ENCODE measurements at regions not wholly inside any gene's neighbourhood (a gene's known extent, or its start where the extent isn't known, plus 50 kb on each side); places are given as distances from the start of the nearest gene placed in this dataset.
"Not testable (repeated sequence)": the region's sequence is repeated elsewhere in the genome, so short reads cannot be mapped to it uniquely, and the experiment has no call there.

DNA sequence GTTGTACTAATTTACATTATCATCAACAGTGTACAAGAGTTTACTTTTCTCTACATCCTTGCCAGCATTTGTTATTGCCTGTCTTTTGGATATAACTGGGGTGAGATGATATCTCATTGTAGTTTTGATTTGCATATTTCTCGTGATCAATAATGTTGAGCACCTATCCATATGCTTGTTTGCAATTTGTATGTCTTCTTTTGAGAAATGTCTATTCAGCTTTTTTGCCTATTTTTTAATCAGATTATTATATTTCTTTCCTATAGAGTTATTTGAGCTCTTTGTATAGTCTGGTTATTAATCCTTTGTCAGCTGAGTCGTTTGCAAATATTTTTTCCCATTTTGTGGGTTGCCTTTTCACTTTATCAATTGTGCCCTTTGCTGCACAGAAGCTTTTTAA, 540.8 kb upstream of the SGO1 start:
- Histone ChIP-seq H3K79me2 (ENCODE audit: control insufficient read depth, insufficient read depth, low read length) (no peaks in the 10 kb centered on the region), H3K36me3 (ENCODE audit: control insufficient read depth, insufficient read depth, low read length) (no peaks in the 10 kb centered on the region), H3K4me2 (ENCODE audit: extremely low read depth, insufficient read depth, low read length) (no peak overlapping the region), H3K27ac (ENCODE audit: insufficient read depth, low read length) (no peak overlapping the region), H2AFZ (ENCODE audit: low read length) (no peak overlapping the region), H3K27me3 (ENCODE audit: control insufficient read depth, insufficient read depth, low read length) (no peaks in the 10 kb centered on the region), H3K9me3 (ENCODE audit: control insufficient read depth, insufficient read depth, low read depth, low read length) (no peaks in the 10 kb centered on the region), H3K4me3 (replicated peaks in 1 of 4; ENCODE audit: control extremely low read depth in 1 of 4, insufficient read depth in 1 of 4, low read depth in 3 of 4, low read length in 4 of 4) (no peak overlapping the region), H3K9ac (ENCODE audit: insufficient read depth, low read length) (no peak overlapping the region), H4K20me1 (ENCODE audit: control insufficient read depth, extremely low read depth, insufficient read depth, low read length) (no peaks in the 10 kb centered on the region), H3K4me1 (ENCODE audit: control insufficient read depth, extremely low read depth, insufficient read depth, low read length) (no peaks in the 10 kb centered on the region)
- DNase-seq (ENCODE audit: low read depth in 2 of 2): no peak
- TF ChIP-seq EZH2 (IDR thresholded peaks at IDR 0.05; ENCODE audit: low read length, missing control alignments): no peak
- TF ChIP-seq, protein P1, sequence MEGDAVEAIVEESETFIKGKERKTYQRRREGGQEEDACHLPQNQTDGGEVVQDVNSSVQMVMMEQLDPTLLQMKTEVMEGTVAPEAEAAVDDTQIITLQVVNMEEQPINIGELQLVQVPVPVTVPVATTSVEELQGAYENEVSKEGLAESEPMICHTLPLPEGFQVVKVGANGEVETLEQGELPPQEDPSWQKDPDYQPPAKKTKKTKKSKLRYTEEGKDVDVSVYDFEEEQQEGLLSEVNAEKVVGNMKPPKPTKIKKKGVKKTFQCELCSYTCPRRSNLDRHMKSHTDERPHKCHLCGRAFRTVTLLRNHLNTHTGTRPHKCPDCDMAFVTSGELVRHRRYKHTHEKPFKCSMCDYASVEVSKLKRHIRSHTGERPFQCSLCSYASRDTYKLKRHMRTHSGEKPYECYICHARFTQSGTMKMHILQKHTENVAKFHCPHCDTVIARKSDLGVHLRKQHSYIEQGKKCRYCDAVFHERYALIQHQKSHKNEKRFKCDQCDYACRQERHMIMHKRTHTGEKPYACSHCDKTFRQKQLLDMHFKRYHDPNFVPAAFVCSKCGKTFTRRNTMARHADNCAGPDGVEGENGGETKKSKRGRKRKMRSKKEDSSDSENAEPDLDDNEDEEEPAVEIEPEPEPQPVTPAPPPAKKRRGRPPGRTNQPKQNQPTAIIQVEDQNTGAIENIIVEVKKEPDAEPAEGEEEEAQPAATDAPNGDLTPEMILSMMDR (conservative IDR thresholded peaks at IDR 0.05 in 1 of 2, IDR thresholded peaks at IDR 0.05 in 1 of 2; ENCODE audit: low read depth in 1 of 2, low read length in 2 of 2): no peak

DNA sequence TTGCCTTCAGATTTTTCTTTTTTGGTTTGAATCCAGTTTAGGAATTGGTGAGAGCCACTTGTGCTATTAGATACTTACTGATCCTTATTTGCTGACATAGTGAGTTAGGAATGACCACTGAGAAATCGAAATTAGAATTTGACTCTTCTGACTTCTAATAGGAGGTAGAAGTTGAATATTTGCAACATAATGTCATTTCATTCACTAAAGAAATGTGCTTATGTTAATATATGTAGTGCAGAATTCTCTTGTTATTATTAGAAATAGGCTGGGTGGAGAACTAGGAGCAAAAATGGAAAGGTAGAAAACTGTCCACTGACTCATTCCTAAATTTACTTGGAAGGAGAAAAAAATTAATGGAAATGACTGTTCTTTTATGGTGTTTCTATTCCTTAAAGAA, 538.2 kb upstream of the SGO1 start:
- no peaks in the 10 kb centered on the region for H3K9me3 ChIP-seq (ENCODE audit: control insufficient read depth, insufficient read depth, low read depth, low read length)
- H3K4me1 ChIP-seq (ENCODE audit: control insufficient read depth, extremely low read depth, insufficient read depth, low read length): no peaks in the 10 kb centered on the region
- no peaks in the 10 kb centered on the region for H3K79me2 ChIP-seq (ENCODE audit: control insufficient read depth, insufficient read depth, low read length)
- no peak overlapping the region for H2AFZ ChIP-seq (ENCODE audit: low read length)
- H3K27me3 ChIP-seq (ENCODE audit: control insufficient read depth, insufficient read depth, low read length): no peaks in the 10 kb centered on the region
- no peaks in the 10 kb centered on the region for H4K20me1 ChIP-seq (ENCODE audit: control insufficient read depth, extremely low read depth, insufficient read depth, low read length)
- H3K9ac ChIP-seq (ENCODE audit: insufficient read depth, low read length): no peak overlapping the region
- no peaks in the 10 kb centered on the region for H3K36me3 ChIP-seq (ENCODE audit: control insufficient read depth, insufficient read depth, low read length)
- DNase-seq (ENCODE audit: low read depth in 2 of 2): no peak
- no peak overlapping the region for H3K4me3 ChIP-seq (replicated peaks in 1 of 4; ENCODE audit: control extremely low read depth in 1 of 4, insufficient read depth in 1 of 4, low read depth in 3 of 4, low read length in 4 of 4)
- H3K27ac ChIP-seq (ENCODE audit: insufficient read depth, low read length): no peak overlapping the region
- H3K4me2 ChIP-seq (ENCODE audit: extremely low read depth, insufficient read depth, low read length): no peak overlapping the region
- TF ChIP-seq, protein P1 (conservative IDR thresholded peaks at IDR 0.05 in 1 of 2, IDR thresholded peaks at IDR 0.05 in 1 of 2; ENCODE audit: low read depth in 1 of 2, low read length in 2 of 2): no peak
- no peak for TF ChIP-seq EZH2 (IDR thresholded peaks at IDR 0.05; ENCODE audit: low read length, missing control alignments)

DNA sequence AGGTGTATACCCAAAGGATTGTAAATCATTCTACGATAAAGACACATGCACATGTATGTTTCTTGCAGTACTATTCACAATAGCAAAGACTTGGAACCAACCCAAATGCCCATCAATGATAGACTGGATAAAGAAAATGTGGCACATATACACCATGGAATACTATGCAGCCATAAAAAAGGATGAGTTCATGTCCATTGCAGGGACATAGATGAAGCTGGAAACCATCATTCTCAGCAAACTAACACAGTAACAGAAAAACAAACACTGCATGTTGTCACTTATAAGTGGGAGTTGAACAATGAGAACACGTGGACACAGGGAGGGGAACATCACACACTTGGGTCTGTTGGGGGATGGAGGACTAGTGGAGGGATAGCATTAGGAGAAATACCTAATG, 530.4 kb upstream of the SGO1 start:
- not testable (repeated sequence) for H3K4me2 ChIP-seq (ENCODE audit: extremely low read depth, insufficient read depth, low read length); H2AFZ ChIP-seq (ENCODE audit: low read length); H3K79me2 ChIP-seq (ENCODE audit: control insufficient read depth, insufficient read depth, low read length); H3K4me1 ChIP-seq (ENCODE audit: control insufficient read depth, extremely low read depth, insufficient read depth, low read length); H4K20me1 ChIP-seq (ENCODE audit: control insufficient read depth, extremely low read depth, insufficient read depth, low read length); DNase-seq (ENCODE audit: low read depth in 2 of 2); H3K27me3 ChIP-seq (ENCODE audit: control insufficient read depth, insufficient read depth, low read length); H3K9me3 ChIP-seq (ENCODE audit: control insufficient read depth, insufficient read depth, low read depth, low read length); H3K36me3 ChIP-seq (ENCODE audit: control insufficient read depth, insufficient read depth, low read length); H3K9ac ChIP-seq (ENCODE audit: insufficient read depth, low read length); H3K4me3 ChIP-seq (replicated peaks in 1 of 4; ENCODE audit: control extremely low read depth in 1 of 4, insufficient read depth in 1 of 4, low read depth in 3 of 4, low read length in 4 of 4); H3K27ac ChIP-seq (ENCODE audit: insufficient read depth, low read length)

- no peaks in the 10 kb centered on the region for H3K79me2 ChIP-seq (ENCODE audit: control insufficient read depth, insufficient read depth, low read length)
- TF ChIP-seq, protein P1 (conservative IDR thresholded peaks at IDR 0.05 in 1 of 2, IDR thresholded peaks at IDR 0.05 in 1 of 2; ENCODE audit: low read depth in 1 of 2, low read length in 2 of 2): no peak
- no peak for TF ChIP-seq EZH2 (IDR thresholded peaks at IDR 0.05; ENCODE audit: low read length, missing control alignments)
- H3K27ac ChIP-seq (ENCODE audit: insufficient read depth, low read length): no peak overlapping the region
- no peaks in the 10 kb centered on the region for H3K27me3 ChIP-seq (ENCODE audit: control insufficient read depth, insufficient read depth, low read length)
- no peaks in the 10 kb centered on the region for H3K9me3 ChIP-seq (ENCODE audit: control insufficient read depth, insufficient read depth, low read depth, low read length)
- H3K4me3 ChIP-seq (replicated peaks in 1 of 4; ENCODE audit: control extremely low read depth in 1 of 4, insufficient read depth in 1 of 4, low read depth in 3 of 4, low read length in 4 of 4): no peak overlapping the region
- H3K36me3 ChIP-seq (ENCODE audit: control insufficient read depth, insufficient read depth, low read length): no peaks in the 10 kb centered on the region
- no peaks in the 10 kb centered on the region for H4K20me1 ChIP-seq (ENCODE audit: control insufficient read depth, extremely low read depth, insufficient read depth, low read length)
- H3K4me1 ChIP-seq (ENCODE audit: control insufficient read depth, extremely low read depth, insufficient read depth, low read length): no peaks in the 10 kb centered on the region
- no peak overlapping the region for H3K4me2 ChIP-seq (ENCODE audit: extremely low read depth, insufficient read depth, low read length)
- no peak overlapping the region for H3K9ac ChIP-seq (ENCODE audit: insufficient read depth, low read length)
- DNase-seq (ENCODE audit: low read depth in 2 of 2): no peak
- no peak overlapping the region for H2AFZ ChIP-seq (ENCODE audit: low read length)
These were observed 515.6 kb upstream of the SGO1 start for GRCh38 chr3:20701641-20702040.

Measured in fibroblast of lung (primary cell).